Osteocyte (in vitro differentiated cells): ENCODE measurements at regions not wholly inside any gene's neighbourhood (a gene's known extent, or its start where the extent isn't known, plus 50 kb on each side); places are given as distances from the start of the nearest gene placed in this dataset.

Source experiments
- DNase-seq: peaks from one replicate; pipeline ENCODE4 v3.0.0; 2021; ENCODE audit warnings: mixed read lengths; ENCODE audit not compliant: unreplicated experiment; ENCODE audit errors: extremely low spot score
- H3K27ac Mint-ChIP-seq: one replicate; pipeline ENCODE4 v1.8.0; 2021; ENCODE audit warnings: mild to moderate bottlenecking, mixed read lengths; ENCODE audit not compliant: unreplicated experiment
- H3K27me3 Mint-ChIP-seq: one replicate; pipeline ENCODE4 v1.8.0; 2021; ENCODE audit warnings: mixed read lengths; ENCODE audit not compliant: unreplicated experiment
- H3K36me3 Mint-ChIP-seq: one replicate; pipeline ENCODE4 v1.8.0; 2021; ENCODE audit warnings: mixed read lengths; ENCODE audit not compliant: unreplicated experiment
- H3K4me1 Mint-ChIP-seq: one replicate; pipeline ENCODE4 v1.8.0; 2021; ENCODE audit warnings: mixed read lengths; ENCODE audit not compliant: unreplicated experiment
- H3K4me3 Mint-ChIP-seq: one replicate; pipeline ENCODE4 v1.8.0; 2021; ENCODE audit warnings: mild to moderate bottlenecking, moderate library complexity, mixed read lengths; ENCODE audit not compliant: unreplicated experiment
- H3K9me3 Mint-ChIP-seq: one replicate; pipeline ENCODE4 v1.8.0; 2021; ENCODE audit warnings: mixed read lengths; ENCODE audit not compliant: unreplicated experiment
- TF ChIP-seq, protein P1 (sequence below): fragments of 200-600 bp; sonication (generic); IDR thresholded peaks from 2 replicates; pipeline ENCODE4 v1.5.0; 2021; ENCODE audit warnings: antibody characterized with exemption, mild to moderate bottlenecking, moderate library complexity

DNA sequence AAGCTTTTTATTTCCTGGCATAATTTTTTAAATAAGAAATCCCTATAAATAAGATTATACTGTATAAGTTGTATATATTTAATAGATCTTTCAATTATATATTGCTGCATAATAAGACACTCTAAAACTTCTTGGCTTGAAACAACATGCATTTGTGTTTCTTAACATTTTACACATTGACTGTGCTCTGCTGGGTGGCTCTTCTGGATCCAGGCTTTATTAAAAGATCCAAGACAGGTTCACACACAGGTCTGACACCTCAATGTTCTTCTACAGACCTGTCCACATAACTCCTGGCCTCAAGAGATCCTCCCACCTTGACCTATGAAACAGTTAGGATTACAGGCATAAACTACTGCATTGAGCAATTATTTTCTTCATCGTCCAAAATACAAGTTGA, 77.6 kb upstream of the PCDH17 start:
- no peaks in the 10 kb centered on the region for H3K4me1 Mint-ChIP-seq
- H3K27me3 Mint-ChIP-seq = no peaks in the 10 kb centered on the region
- H3K36me3 Mint-ChIP-seq = no peaks in the 10 kb centered on the region
- TF ChIP-seq, protein P1, sequence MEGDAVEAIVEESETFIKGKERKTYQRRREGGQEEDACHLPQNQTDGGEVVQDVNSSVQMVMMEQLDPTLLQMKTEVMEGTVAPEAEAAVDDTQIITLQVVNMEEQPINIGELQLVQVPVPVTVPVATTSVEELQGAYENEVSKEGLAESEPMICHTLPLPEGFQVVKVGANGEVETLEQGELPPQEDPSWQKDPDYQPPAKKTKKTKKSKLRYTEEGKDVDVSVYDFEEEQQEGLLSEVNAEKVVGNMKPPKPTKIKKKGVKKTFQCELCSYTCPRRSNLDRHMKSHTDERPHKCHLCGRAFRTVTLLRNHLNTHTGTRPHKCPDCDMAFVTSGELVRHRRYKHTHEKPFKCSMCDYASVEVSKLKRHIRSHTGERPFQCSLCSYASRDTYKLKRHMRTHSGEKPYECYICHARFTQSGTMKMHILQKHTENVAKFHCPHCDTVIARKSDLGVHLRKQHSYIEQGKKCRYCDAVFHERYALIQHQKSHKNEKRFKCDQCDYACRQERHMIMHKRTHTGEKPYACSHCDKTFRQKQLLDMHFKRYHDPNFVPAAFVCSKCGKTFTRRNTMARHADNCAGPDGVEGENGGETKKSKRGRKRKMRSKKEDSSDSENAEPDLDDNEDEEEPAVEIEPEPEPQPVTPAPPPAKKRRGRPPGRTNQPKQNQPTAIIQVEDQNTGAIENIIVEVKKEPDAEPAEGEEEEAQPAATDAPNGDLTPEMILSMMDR = no peak
- DNase-seq = no peak
- H3K27ac Mint-ChIP-seq = no peak overlapping the region
- no peak overlapping the region for H3K4me3 Mint-ChIP-seq
- H3K9me3 Mint-ChIP-seq = peaks cover 4% of the 10 kb centered on the region

DNA sequence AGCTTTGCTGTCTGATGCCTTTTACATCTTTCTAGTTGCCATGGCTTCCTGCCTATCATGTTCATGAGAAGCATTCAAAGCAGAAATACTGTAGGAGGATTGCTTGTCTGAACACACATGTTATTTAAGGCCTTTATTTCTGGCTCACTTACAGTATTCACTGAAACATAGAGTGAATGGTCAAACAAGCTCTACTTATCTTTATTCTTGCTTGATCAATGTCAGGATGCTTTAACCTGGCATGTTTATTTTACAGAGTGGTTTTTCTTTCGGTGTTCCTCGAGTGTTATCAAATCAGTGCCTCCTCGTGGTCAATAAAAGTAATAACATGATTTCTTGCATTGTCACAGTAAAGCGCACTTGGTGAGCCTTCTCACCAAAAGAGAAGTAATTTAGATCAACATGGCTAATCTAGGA, 73.5 kb upstream of the PCDH17 start:
- Mint-ChIP-seq H3K4me1 (no peaks in the 10 kb centered on the region), H3K9me3 (peaks cover 4% of the 10 kb centered on the region), H3K27me3 (no peaks in the 10 kb centered on the region), H3K4me3 (no peak overlapping the region), H3K27ac (no peak overlapping the region), H3K36me3 (no peaks in the 10 kb centered on the region)
- no peak for DNase-seq
- TF ChIP-seq, protein P1 = peak; percentile 46

DNA sequence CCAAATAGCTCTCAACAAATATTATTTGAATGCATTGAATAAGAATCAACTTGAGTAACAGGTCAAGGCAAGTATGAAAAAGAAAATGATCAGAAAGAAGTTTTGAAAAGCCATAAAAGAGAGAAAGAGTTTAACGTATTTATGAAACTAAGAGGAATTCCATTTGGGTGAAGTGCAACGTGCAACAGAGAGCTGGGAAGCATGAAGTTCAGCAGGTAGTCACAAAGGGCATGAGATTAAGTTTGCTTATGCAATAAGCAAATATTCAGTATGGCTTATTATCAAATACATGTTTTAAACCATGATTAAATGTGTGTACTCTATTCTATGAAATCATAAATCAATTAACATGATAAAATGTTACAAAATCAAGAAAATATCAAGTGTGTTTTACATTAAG, 62.7 kb upstream of the PCDH17 start:
- H3K4me1 Mint-ChIP-seq = no peaks in the 10 kb centered on the region
- no peak overlapping the region for H3K4me3 Mint-ChIP-seq
- no peaks in the 10 kb centered on the region for H3K36me3 Mint-ChIP-seq
- H3K9me3 Mint-ChIP-seq = peaks cover 8% of the 10 kb centered on the region
- DNase-seq = no peak
- H3K27ac Mint-ChIP-seq = no peak overlapping the region
- H3K27me3 Mint-ChIP-seq = peaks cover 3% of the 10 kb centered on the region
- TF ChIP-seq, protein P1 = no peak

DNA sequence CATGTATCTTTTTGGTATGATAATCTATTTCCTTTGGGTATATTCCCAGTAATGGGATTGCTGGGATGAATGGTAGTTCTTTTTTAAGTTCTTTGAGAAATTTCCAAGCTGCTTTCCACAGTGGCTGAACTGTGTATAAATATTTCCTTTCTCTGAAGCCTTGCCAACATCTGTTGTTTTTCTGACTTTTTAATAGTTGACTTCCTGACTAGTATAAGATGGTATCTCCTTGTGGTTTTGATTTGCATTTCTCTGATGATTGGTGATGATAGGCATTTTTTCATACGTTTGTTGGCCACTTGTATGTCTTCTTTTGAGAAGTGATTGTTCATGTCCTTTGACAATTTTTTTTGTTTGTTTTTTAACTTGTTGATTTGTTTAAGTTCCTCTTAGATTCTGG, 61.6 kb upstream of the PCDH17 start:
- Mint-ChIP-seq H3K36me3 (no peaks in the 10 kb centered on the region), H3K4me3 (no peak overlapping the region), H3K9me3 (peaks cover 8% of the 10 kb centered on the region), H3K4me1 (no peaks in the 10 kb centered on the region), H3K27me3 (peaks cover 3% of the 10 kb centered on the region), H3K27ac (no peak overlapping the region)
- no peak for DNase-seq
- TF ChIP-seq, protein P1 = no peak
